Nephron progenitor cell (in vitro differentiated cells): ENCODE measurements at regions not wholly inside any gene's neighbourhood (a gene's known extent, or its start where the extent isn't known, plus 50 kb on each side); places are given as distances from the start of the nearest gene placed in this dataset.

Source experiments
- DNase-seq: peaks from one replicate; pipeline ENCODE4 v3.0.0; 2021
- H3K27ac Mint-ChIP-seq: 2 replicates; pipeline ENCODE4 v1.8.0; 2021; ENCODE audit warnings: mild to moderate bottlenecking, moderate library complexity, mixed read lengths
- H3K27me3 Mint-ChIP-seq: 2 replicates; pipeline ENCODE4 v1.8.0; 2021; ENCODE audit warnings: mild to moderate bottlenecking, low read depth, mixed read lengths; ENCODE audit not compliant: poor library complexity
- H3K36me3 Mint-ChIP-seq: 2 replicates; pipeline ENCODE4 v1.8.0; 2021; ENCODE audit warnings: low read depth, mixed read lengths
- H3K4me1 Mint-ChIP-seq: 2 replicates; pipeline ENCODE4 v1.8.0; 2021; ENCODE audit warnings: mixed read lengths
- H3K4me3 Mint-ChIP-seq: 2 replicates; pipeline ENCODE4 v1.8.0; 2021; ENCODE audit warnings: mild to moderate bottlenecking, moderate library complexity, mixed read lengths
- H3K9me3 Mint-ChIP-seq: 2 replicates; pipeline ENCODE4 v1.8.0; 2021; ENCODE audit warnings: mild to moderate bottlenecking, moderate library complexity, mixed read lengths
- TF ChIP-seq, protein P1 (sequence below): fragments of 200-600 bp; sonication (generic); IDR thresholded peaks from 2 replicates; pipeline ENCODE4 v1.5.0; 2021; ENCODE audit warnings: antibody characterized with exemption

DNA sequence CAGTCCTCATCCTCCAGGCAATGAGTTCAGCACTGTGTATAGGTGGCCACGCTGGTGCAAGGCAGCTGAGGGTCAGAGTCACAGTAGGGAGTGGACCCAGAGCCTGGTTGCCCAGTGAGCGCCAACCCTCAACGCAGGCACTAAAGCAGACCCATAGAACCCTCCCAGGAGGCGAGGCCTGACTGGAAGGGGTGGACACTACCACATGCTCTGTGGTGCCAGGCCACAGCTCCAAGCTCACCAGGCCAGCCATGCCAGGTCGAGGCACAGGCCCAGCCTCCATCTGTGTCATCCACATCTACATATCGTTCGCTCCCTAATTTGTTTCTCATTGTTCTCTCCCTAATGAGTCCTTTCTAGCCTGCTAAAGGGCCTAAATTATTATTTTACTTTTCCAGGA lies 165.8 kb upstream of the GPR12 start:
- no peak overlapping the region for H3K4me3 Mint-ChIP-seq
- H3K27me3 Mint-ChIP-seq, result peaks cover 42% of the 10 kb centered on the region
- peaks cover 15% of the 10 kb centered on the region for H3K4me1 Mint-ChIP-seq
- H3K27ac Mint-ChIP-seq, result no peak overlapping the region
- DNase-seq, result no peak
- TF ChIP-seq, protein P1, sequence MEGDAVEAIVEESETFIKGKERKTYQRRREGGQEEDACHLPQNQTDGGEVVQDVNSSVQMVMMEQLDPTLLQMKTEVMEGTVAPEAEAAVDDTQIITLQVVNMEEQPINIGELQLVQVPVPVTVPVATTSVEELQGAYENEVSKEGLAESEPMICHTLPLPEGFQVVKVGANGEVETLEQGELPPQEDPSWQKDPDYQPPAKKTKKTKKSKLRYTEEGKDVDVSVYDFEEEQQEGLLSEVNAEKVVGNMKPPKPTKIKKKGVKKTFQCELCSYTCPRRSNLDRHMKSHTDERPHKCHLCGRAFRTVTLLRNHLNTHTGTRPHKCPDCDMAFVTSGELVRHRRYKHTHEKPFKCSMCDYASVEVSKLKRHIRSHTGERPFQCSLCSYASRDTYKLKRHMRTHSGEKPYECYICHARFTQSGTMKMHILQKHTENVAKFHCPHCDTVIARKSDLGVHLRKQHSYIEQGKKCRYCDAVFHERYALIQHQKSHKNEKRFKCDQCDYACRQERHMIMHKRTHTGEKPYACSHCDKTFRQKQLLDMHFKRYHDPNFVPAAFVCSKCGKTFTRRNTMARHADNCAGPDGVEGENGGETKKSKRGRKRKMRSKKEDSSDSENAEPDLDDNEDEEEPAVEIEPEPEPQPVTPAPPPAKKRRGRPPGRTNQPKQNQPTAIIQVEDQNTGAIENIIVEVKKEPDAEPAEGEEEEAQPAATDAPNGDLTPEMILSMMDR, result no peak
- H3K9me3 Mint-ChIP-seq, result no peaks in the 10 kb centered on the region
- H3K36me3 Mint-ChIP-seq, result no peaks in the 10 kb centered on the region

DNA sequence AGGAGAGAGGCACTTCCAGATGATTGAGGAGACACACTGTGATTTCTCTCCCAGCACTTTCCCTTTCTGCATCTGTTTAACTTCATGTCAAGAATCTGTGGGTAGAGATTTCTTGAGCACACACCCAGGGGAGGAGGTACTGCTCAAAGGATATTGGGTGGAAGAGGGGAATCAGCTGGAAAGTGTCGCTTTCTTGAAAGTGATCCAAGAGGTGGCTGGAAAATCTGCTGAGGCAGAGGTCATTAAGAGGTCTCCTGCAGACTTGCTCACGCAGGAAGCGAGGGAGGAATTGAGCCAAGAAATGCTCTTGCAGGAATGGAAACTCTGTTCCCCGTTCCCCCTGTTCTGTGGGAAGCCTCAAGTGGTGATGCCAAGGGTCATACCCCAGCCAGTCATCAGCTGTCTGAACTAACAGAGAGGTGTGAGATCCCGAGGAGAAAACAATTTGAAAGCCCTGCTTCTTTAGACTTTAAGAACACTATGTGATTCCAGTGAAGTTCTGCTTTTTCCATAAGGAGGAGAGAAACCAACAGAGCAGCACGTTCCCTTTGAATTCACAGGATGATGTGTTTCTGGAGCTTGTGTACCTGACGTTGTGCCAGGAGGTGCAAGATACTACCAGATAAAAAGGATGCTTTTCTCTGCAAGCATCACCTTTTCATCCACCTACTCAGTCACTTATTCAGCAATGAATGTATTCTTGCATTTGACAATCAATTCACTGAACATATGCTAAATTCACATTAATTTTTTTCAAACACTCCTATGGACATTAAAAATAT lies 163.4 kb upstream of the GPR12 start:
- Mint-ChIP-seq H3K4me3 (no peak overlapping the region), H3K27ac (peak overlapping the region; percentile 79), H3K9me3 (peaks cover 7% of the 10 kb centered on the region), H3K4me1 (peaks cover 32% of the 10 kb centered on the region), H3K27me3 (peaks cover 24% of the 10 kb centered on the region), H3K36me3 (no peaks in the 10 kb centered on the region)
- no peak for DNase-seq
- TF ChIP-seq, protein P1, result no peak

DNA sequence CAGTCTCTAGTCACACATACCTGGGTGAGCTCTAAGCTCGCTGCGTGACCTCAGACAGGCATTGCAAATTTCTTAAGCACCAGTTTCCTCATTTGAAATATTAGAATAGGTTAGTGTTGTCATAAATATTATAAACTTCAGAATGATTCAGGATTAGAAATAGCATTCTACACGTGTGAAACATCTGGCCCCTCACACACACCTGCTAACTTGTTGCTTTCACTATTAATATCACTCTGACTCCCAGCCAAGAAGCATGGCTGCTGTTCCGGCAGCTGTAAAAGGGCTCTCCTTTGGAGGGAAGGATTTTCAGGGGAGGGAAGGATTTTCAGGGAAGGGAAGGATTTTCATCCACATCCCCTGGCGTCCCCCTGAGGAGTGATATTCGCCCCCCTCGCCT lies 161.3 kb upstream of the GPR12 start:
- no peak overlapping the region for H3K27ac Mint-ChIP-seq
- peaks cover 32% of the 10 kb centered on the region for H3K4me1 Mint-ChIP-seq
- H3K4me3 Mint-ChIP-seq, result no peak overlapping the region
- TF ChIP-seq, protein P1, result no peak
- DNase-seq, result no peak
- no peaks in the 10 kb centered on the region for H3K36me3 Mint-ChIP-seq
- H3K9me3 Mint-ChIP-seq, result peaks cover 12% of the 10 kb centered on the region
- H3K27me3 Mint-ChIP-seq, result peaks cover 19% of the 10 kb centered on the region

DNA sequence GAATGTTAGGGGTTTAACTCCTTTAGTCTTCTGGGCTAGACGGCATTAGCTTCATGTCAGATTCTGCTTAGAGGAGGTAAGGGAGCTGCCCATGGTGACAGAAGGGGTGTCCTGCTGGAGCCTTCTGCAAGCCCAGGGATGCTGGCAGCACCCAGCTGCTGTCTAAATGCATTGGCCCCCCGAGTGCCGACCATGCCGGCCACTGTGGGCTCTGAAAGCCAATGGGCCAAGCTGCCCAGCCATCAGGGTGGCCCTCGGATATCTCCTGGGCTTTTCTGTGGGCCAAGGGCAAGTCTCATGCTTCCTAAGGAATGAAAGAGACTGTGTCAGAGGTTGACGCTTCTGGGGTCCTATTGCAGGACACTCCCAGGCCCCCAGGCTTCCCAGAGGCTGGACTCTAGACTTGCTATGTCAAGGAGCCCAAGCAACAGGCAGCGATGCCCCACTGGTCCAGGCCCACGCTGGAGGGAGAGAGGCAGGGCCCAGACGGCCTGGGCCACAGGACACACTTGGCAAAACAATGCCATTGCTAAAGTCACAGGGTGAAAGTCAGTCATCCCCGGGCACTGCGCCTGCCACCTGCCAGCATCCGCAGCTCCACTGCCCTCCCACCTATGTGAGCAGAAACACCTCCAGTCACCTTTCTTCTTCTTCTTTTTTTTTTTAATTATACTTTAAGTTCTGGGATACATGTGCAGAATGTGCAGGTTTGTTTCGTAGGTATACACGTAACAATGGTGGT lies 160.2 kb upstream of the GPR12 start:
- H3K27ac Mint-ChIP-seq, result no peak overlapping the region
- H3K4me1 Mint-ChIP-seq, result peaks cover 32% of the 10 kb centered on the region
- peaks cover 12% of the 10 kb centered on the region for H3K9me3 Mint-ChIP-seq
- TF ChIP-seq, protein P1, result no peak
- DNase-seq, result no peak
- H3K4me3 Mint-ChIP-seq, result no peak overlapping the region
- H3K27me3 Mint-ChIP-seq, result peaks cover 13% of the 10 kb centered on the region
- no peaks in the 10 kb centered on the region for H3K36me3 Mint-ChIP-seq

DNA sequence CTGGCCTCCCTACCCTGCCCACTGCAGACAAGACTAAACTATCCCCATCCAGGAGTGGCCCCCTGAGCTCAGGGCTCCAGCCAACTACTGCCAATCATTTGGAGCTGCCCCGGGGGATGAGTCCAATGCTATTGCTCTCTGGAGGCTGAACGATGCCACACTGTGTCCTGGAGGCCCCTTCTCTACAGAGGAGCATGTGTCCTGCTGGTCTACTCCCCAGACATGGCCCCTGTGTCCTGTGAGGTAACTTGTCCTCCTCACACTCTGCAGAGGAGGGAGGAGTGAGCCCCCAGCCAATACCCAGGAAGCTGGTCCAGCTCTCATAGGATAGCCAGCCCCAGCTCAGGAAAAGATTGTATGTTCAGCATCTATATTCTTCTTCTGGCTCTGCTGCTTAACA lies 159.1 kb upstream of the GPR12 start:
- Mint-ChIP-seq H3K36me3 (no peaks in the 10 kb centered on the region), H3K9me3 (peaks cover 12% of the 10 kb centered on the region), H3K27me3 (peaks cover 8% of the 10 kb centered on the region), H3K4me3 (no peak overlapping the region), H3K27ac (no peak overlapping the region), H3K4me1 (peaks cover 32% of the 10 kb centered on the region)
- TF ChIP-seq, protein P1, result no peak
- no peak for DNase-seq
